Neural cell (in vitro differentiated cells): ENCODE measurements at regions not wholly inside any gene's neighbourhood (a gene's known extent, or its start where the extent isn't known, plus 50 kb on each side); places are given as distances from the start of the nearest gene placed in this dataset.

Experiments
- H2AFZ ChIP-seq: fragments of 200-600, 300-800 bp; sonication (generic), shearing (Covaris generic); 2 replicates; pipeline ENCODE4 v1.6.0; 2014; ENCODE audit warnings: low read depth, mild to moderate bottlenecking, antibody characterized with exemption, low read length, moderate library complexity
- H3F3A ChIP-seq: fragments of 200-600 bp; shearing (Covaris generic); 2 replicates; pipeline ENCODE4 v1.6.1; 2016; ENCODE audit warnings: mild to moderate bottlenecking, moderate library complexity, mixed read lengths, antibody characterized with exemption, low read length; ENCODE audit not compliant: insufficient read depth, poor library complexity, severe bottlenecking
- H3K27ac ChIP-seq: fragments of 200-600, 300-800 bp; sonication (generic), shearing (Covaris generic); 2 replicates; pipeline ENCODE4 v1.5.1; 2014; ENCODE audit warnings: mild to moderate bottlenecking, low read length, moderate library complexity
- H3K27me3 ChIP-seq: fragments of 300-800, 200-600 bp; sonication (generic), shearing (Covaris generic); 2 replicates; pipeline ENCODE4 v1.6.0; 2014; ENCODE audit warnings: mild to moderate bottlenecking, low read depth, low read length, moderate library complexity; ENCODE audit not compliant: insufficient read depth
- H3K36me3 ChIP-seq: fragments of 300-800, 200-600 bp; sonication (generic), shearing (Covaris generic); 2 replicates; pipeline ENCODE4 v1.5.1; 2014; ENCODE audit warnings: mild to moderate bottlenecking, antibody characterized with exemption, low read length, moderate library complexity; ENCODE audit not compliant: insufficient read depth
- H3K4me2 ChIP-seq: fragments of 300-800, 200-600 bp; sonication (generic), shearing (Covaris generic); 2 replicates; pipeline ENCODE4 v1.6.0; 2014; ENCODE audit warnings: mild to moderate bottlenecking, low read length
- H3K4me3 ChIP-seq: fragments of 300-800, 200-600 bp; sonication (generic), shearing (Covaris generic); 2 replicates; pipeline ENCODE4 v1.5.1; 2014; ENCODE audit warnings: mild to moderate bottlenecking, low read length, moderate library complexity
- H3K79me2 ChIP-seq: fragments of 200-600 bp; shearing (Covaris generic); replicated peaks from 2 replicates; pipeline ENCODE4 v1.6.0; 2014; ENCODE audit warnings: mild to moderate bottlenecking, low read length, moderate library complexity; ENCODE audit not compliant: insufficient read depth
- H3K9ac ChIP-seq: fragments of 300-800, 200-600 bp; sonication (generic), shearing (Covaris generic); 2 replicates; pipeline ENCODE4 v1.6.1; 2016; ENCODE audit warnings: mild to moderate bottlenecking, low read length, mixed read lengths
- H3K9me2 ChIP-seq: fragments of 200-600 bp; shearing (Covaris generic); 2 replicates; pipeline ENCODE4 v1.6.1; 2016; ENCODE audit warnings: mild to moderate bottlenecking, low read length, mixed read lengths; ENCODE audit not compliant: insufficient read depth
- H3K9me3 ChIP-seq: fragments of 200-600, 300-800 bp; sonication (generic), shearing (Covaris generic); 2 replicates; pipeline ENCODE4 v1.6.1; 2016; ENCODE audit warnings: mild to moderate bottlenecking, mixed run types, low read length, moderate library complexity, mixed read lengths
- H4K20me1 ChIP-seq: fragments of 200-600 bp; shearing (Covaris generic); 2 replicates; pipeline ENCODE4 v1.6.1; 2016; ENCODE audit warnings: mild to moderate bottlenecking, mixed run types; ENCODE audit not compliant: insufficient read depth
- EP300 ChIP-seq: fragments of 450-650 bp; conservative IDR thresholded peaks from 2 replicates; pipeline ENCODE4 v1.6.1; 2014; ENCODE audit warnings: antibody characterized with exemption, mild to moderate bottlenecking, moderate library complexity; ENCODE audit not compliant: poor library complexity, severe bottlenecking
- EZH2 ChIP-seq: fragments of 200-600, 300-800 bp; shearing (Covaris generic), sonication (generic); IDR thresholded peaks from 2 replicates; pipeline ENCODE4 v1.6.1; 2014; ENCODE audit warnings: antibody characterized with exemption, low read length, borderline replicate concordance, mild to moderate bottlenecking; ENCODE audit not compliant: insufficient read depth, poor library complexity, severe bottlenecking
- MXI1 ChIP-seq: fragments of 450-650 bp; conservative IDR thresholded peaks from 2 replicates; pipeline ENCODE4 v1.6.1; 2014; ENCODE audit warnings: antibody characterized with exemption, mild to moderate bottlenecking; ENCODE audit not compliant: poor library complexity, severe bottlenecking
- POLR2AphosphoS5 ChIP-seq: IDR thresholded peaks from 2 replicates; pipeline ENCODE4 v1.6.1; 2012
- RAD21 ChIP-seq: fragments of 450-650 bp; conservative IDR thresholded peaks from 2 replicates; pipeline ENCODE4 v1.6.1; 2014; ENCODE audit warnings: antibody characterized with exemption, mild to moderate bottlenecking, moderate library complexity
- SMC3 ChIP-seq: fragments of 450-650 bp; conservative IDR thresholded peaks from 2 replicates; pipeline ENCODE4 v1.6.1; 2014; ENCODE audit warnings: antibody characterized with exemption, mild to moderate bottlenecking, moderate library complexity; ENCODE audit not compliant: poor library complexity
- TAF1 ChIP-seq: IDR thresholded peaks from 2 replicates; pipeline ENCODE4 v1.6.1; 2012; ENCODE audit warnings: low read depth
- TF ChIP-seq, protein P1 (sequence below): IDR thresholded peaks from 2 replicates; pipeline ENCODE4 v1.6.1; 2012; ENCODE audit warnings: borderline replicate concordance
- TF ChIP-seq, protein P2 (sequence below): fragments of 450-650 bp; IDR thresholded peaks from 2 replicates; pipeline ENCODE4 v1.5.1; 2014; ENCODE audit warnings: antibody characterized with exemption, mild to moderate bottlenecking, moderate library complexity; ENCODE audit not compliant: poor library complexity, severe bottlenecking

- H3K9me3 ChIP-seq = no peaks in the 10 kb centered on the region
- H3K9me2 ChIP-seq = no peaks in the 10 kb centered on the region
- no peak overlapping the region for H3K27ac ChIP-seq
- TF ChIP-seq EP300 = no peak
- TF ChIP-seq POLR2AphosphoS5 = no peak
- TF ChIP-seq, protein P1, sequence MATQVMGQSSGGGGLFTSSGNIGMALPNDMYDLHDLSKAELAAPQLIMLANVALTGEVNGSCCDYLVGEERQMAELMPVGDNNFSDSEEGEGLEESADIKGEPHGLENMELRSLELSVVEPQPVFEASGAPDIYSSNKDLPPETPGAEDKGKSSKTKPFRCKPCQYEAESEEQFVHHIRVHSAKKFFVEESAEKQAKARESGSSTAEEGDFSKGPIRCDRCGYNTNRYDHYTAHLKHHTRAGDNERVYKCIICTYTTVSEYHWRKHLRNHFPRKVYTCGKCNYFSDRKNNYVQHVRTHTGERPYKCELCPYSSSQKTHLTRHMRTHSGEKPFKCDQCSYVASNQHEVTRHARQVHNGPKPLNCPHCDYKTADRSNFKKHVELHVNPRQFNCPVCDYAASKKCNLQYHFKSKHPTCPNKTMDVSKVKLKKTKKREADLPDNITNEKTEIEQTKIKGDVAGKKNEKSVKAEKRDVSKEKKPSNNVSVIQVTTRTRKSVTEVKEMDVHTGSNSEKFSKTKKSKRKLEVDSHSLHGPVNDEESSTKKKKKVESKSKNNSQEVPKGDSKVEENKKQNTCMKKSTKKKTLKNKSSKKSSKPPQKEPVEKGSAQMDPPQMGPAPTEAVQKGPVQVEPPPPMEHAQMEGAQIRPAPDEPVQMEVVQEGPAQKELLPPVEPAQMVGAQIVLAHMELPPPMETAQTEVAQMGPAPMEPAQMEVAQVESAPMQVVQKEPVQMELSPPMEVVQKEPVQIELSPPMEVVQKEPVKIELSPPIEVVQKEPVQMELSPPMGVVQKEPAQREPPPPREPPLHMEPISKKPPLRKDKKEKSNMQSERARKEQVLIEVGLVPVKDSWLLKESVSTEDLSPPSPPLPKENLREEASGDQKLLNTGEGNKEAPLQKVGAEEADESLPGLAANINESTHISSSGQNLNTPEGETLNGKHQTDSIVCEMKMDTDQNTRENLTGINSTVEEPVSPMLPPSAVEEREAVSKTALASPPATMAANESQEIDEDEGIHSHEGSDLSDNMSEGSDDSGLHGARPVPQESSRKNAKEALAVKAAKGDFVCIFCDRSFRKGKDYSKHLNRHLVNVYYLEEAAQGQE = no peak
- TF ChIP-seq RAD21 = no peak
- TF ChIP-seq MXI1 = no peak
- TF ChIP-seq EZH2 = no peak
- TF ChIP-seq SMC3 = no peak
- TF ChIP-seq, protein P2, sequence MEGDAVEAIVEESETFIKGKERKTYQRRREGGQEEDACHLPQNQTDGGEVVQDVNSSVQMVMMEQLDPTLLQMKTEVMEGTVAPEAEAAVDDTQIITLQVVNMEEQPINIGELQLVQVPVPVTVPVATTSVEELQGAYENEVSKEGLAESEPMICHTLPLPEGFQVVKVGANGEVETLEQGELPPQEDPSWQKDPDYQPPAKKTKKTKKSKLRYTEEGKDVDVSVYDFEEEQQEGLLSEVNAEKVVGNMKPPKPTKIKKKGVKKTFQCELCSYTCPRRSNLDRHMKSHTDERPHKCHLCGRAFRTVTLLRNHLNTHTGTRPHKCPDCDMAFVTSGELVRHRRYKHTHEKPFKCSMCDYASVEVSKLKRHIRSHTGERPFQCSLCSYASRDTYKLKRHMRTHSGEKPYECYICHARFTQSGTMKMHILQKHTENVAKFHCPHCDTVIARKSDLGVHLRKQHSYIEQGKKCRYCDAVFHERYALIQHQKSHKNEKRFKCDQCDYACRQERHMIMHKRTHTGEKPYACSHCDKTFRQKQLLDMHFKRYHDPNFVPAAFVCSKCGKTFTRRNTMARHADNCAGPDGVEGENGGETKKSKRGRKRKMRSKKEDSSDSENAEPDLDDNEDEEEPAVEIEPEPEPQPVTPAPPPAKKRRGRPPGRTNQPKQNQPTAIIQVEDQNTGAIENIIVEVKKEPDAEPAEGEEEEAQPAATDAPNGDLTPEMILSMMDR = no peak
- no peak for TF ChIP-seq TAF1
- no peak overlapping the region for H3K4me2 ChIP-seq
- H2AFZ ChIP-seq = no peak overlapping the region
- H3K79me2 ChIP-seq = no peaks in the 10 kb centered on the region
- H3K36me3 ChIP-seq = no peaks in the 10 kb centered on the region
- no peaks in the 10 kb centered on the region for H4K20me1 ChIP-seq
- no peak overlapping the region for H3K9ac ChIP-seq
- no peak overlapping the region for H3K4me3 ChIP-seq
- H3F3A ChIP-seq = no peaks in the 10 kb centered on the region
- H3K27me3 ChIP-seq = no peaks in the 10 kb centered on the region
Measured at GRCh38 chr21:41660748-41661147, 106.1 kb downstream of the RIPK4 start.

DNA sequence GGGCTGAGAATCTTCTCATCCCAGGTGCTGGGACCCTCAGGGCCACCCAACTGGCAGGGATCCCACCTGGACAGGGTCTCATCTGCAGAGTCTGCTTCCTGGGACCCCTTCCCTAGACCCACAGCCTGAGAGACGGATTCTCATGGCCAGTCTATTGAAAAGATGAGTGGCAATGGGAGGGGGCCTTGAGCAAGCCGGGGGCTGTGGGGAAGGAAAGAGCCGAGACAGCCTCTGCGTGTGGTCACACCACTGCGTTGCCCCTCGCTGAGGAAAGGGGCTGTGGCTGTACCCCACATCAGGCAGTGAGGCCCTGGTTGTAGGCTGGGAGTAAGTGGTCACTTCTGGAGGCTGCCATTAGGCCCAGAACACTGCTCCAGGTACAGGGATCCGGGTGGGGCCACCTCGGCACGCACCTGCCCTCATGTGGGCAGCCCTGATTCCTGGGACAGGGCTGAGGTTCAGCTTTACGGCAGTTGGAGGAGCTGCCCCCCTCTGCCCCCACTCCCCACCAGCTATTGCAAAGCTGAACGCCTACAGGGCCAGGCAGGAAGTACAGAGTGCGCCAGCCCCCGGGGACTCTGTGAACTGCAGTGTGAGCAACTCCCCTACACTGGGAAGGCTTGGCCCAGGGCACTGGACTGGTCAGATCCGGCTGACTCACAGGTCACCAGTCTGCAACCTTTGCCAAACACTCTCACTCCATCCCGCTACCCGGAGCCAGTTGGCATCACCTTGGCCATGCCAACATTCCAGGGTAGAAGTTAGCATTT lies 106.9 kb downstream of the RIPK4 start:
- H3K27ac ChIP-seq = no peak overlapping the region
- no peaks in the 10 kb centered on the region for H3K36me3 ChIP-seq
- TF ChIP-seq SMC3 (no peak), EP300 (no peak), MXI1 (no peak), TAF1 (no peak), RAD21 (no peak), POLR2AphosphoS5 (no peak), EZH2 (no peak)
- TF ChIP-seq, protein P2 = no peak
- TF ChIP-seq, protein P1 = no peak
- no peaks in the 10 kb centered on the region for H3K27me3 ChIP-seq
- H3K9ac ChIP-seq = no peak overlapping the region
- H3F3A ChIP-seq = no peaks in the 10 kb centered on the region
- H3K4me3 ChIP-seq = no peak overlapping the region
- H3K79me2 ChIP-seq = no peaks in the 10 kb centered on the region
- no peaks in the 10 kb centered on the region for H3K9me3 ChIP-seq
- no peaks in the 10 kb centered on the region for H3K9me2 ChIP-seq
- no peaks in the 10 kb centered on the region for H4K20me1 ChIP-seq
- no peak overlapping the region for H3K4me2 ChIP-seq
- H2AFZ ChIP-seq = no peak overlapping the region
